MM.1S (cell line): ENCODE measurements at regions not wholly inside any gene's neighbourhood (a gene's known extent, or its start where the extent isn't known, plus 50 kb on each side); places are given as distances from the start of the nearest gene placed in this dataset.
A peak's percentile ranks its signal among the peaks of the same experiment; 100 is the strongest.

Experiments
- DNase-seq: peaks from one replicate; pipeline ENCODE4 v3.0.0-alpha.2; 2015
- H2AFZ ChIP-seq: fragments of 300-600 bp; sonication (generic); 2 replicates; pipeline ENCODE4 v1.6.0; 2016; ENCODE audit warnings: antibody characterized with exemption, low read length
- H3F3A ChIP-seq: fragments of 300-600 bp; sonication (generic); 2 replicates; pipeline ENCODE4 v1.6.1; 2016; ENCODE audit warnings: mild to moderate bottlenecking, antibody characterized with exemption, low read length, moderate library complexity, mixed read lengths; ENCODE audit not compliant: insufficient read depth
- H3K27ac ChIP-seq: fragments of 300-600 bp; sonication (generic); 2 replicates; pipeline ENCODE4 v1.5.1; 2016; ENCODE audit warnings: mild to moderate bottlenecking, low read length
- H3K27me3 ChIP-seq: fragments of 300-600 bp; sonication (generic); replicated peaks from 2 replicates; pipeline ENCODE4 v1.6.0; 2016; ENCODE audit warnings: low read length; ENCODE audit not compliant: insufficient read depth
- H3K36me3 ChIP-seq: fragments of 300-600 bp; sonication (generic); replicated peaks from 2 replicates; pipeline ENCODE4 v1.6.1; 2016; ENCODE audit warnings: mild to moderate bottlenecking, low read length, mixed read lengths; ENCODE audit not compliant: insufficient read depth
- H3K4me1 ChIP-seq: fragments of 300-600 bp; sonication (generic); 2 replicates; pipeline ENCODE4 v1.6.1; 2016; ENCODE audit warnings: low read length, mixed read lengths
- H3K4me2 ChIP-seq: fragments of 300-600 bp; sonication (generic); 2 replicates; pipeline ENCODE4 v1.6.0; 2016; ENCODE audit warnings: low read depth, low read length
- H3K4me3 ChIP-seq: fragments of 300-600 bp; sonication (generic); 2 replicates; pipeline ENCODE4 v1.5.1; 2016; ENCODE audit warnings: low read length, mixed read lengths
- H3K79me2 ChIP-seq: fragments of 300-600 bp; sonication (generic); 2 replicates; pipeline ENCODE4 v1.6.1; 2016; ENCODE audit warnings: mixed run types, low read length, mixed read lengths
- H3K9ac ChIP-seq: fragments of 300-600 bp; sonication (generic); 2 replicates; pipeline ENCODE4 v1.6.1; 2016; ENCODE audit warnings: low read length, mixed read lengths
- H3K9me2 ChIP-seq: fragments of 300-600 bp; sonication (generic); replicated peaks from 2 replicates; pipeline ENCODE4 v1.6.1; 2016; ENCODE audit warnings: mild to moderate bottlenecking, low read length, mixed read lengths; ENCODE audit not compliant: insufficient read depth
- H3K9me3 ChIP-seq: fragments of 300-600 bp; sonication (generic); replicated peaks from 2 replicates; pipeline ENCODE4 v1.6.1; 2016; ENCODE audit warnings: mild to moderate bottlenecking, low read length, mixed read lengths; ENCODE audit not compliant: insufficient read depth
- H4K20me1 ChIP-seq: fragments of 300-600 bp; sonication (generic); 2 replicates; pipeline ENCODE4 v1.6.1; 2016; ENCODE audit warnings: mild to moderate bottlenecking, low read length, moderate library complexity, mixed read lengths; ENCODE audit not compliant: insufficient read depth
- CTCF ChIP-seq: fragments of 300-600 bp; sonication (generic); IDR thresholded peaks from 2 replicates; pipeline ENCODE4 v1.5.1; 2016; ENCODE audit warnings: antibody characterized with exemption, low read length, mixed read lengths
- EZH2 ChIP-seq: fragments of 300-600 bp; sonication (generic); optimal IDR thresholded peaks from 2 replicates; pipeline ENCODE3; 2017; ENCODE audit warnings: low read depth, mild to moderate bottlenecking, antibody characterized with exemption, low read length, mixed read lengths
- EZH2phosphoT487 ChIP-seq: fragments of 300-600 bp; sonication (generic); IDR thresholded peaks from 2 replicates; pipeline ENCODE4 v1.6.1; 2018; ENCODE audit warnings: antibody characterized with exemption, low read length

GRCh38 chr6:232982-233640, 59.2 kb upstream of the DUSP22 start:
- DNase-seq: no peak
- no peaks in the 10 kb centered on the region for H3K27me3 ChIP-seq
- no peak overlapping the region for H3K4me2 ChIP-seq
- H3K9me2 ChIP-seq: no peaks in the 10 kb centered on the region
- H3K9ac ChIP-seq: no peak overlapping the region
- no peak overlapping the region for H3K27ac ChIP-seq
- no peak overlapping the region for H2AFZ ChIP-seq
- no peaks in the 10 kb centered on the region for H3K79me2 ChIP-seq
- H3K4me3 ChIP-seq: no peak overlapping the region
- no peaks in the 10 kb centered on the region for H4K20me1 ChIP-seq
- TF ChIP-seq EZH2 (no peak), CTCF (no peak), EZH2phosphoT487 (no peak)
- H3F3A ChIP-seq: peaks cover 14% of the 10 kb centered on the region
- H3K9me3 ChIP-seq: no peaks in the 10 kb centered on the region
- peaks cover 20% of the 10 kb centered on the region for H3K4me1 ChIP-seq
- H3K36me3 ChIP-seq: no peaks in the 10 kb centered on the region

- no peak for DNase-seq
- Histone ChIP-seq H3K4me1 (peaks cover 11% of the 10 kb centered on the region), H3K9me2 (no peaks in the 10 kb centered on the region), H3K4me3 (no peak overlapping the region), H3K79me2 (no peaks in the 10 kb centered on the region), H3K27me3 (no peaks in the 10 kb centered on the region), H3K9me3 (no peaks in the 10 kb centered on the region), H3K36me3 (no peaks in the 10 kb centered on the region), H3K27ac (no peak overlapping the region), H3K9ac (no peak overlapping the region), H4K20me1 (no peaks in the 10 kb centered on the region), H3K4me2 (no peak overlapping the region), H2AFZ (no peak overlapping the region), H3F3A (peaks cover 4% of the 10 kb centered on the region)
- no peak for TF ChIP-seq EZH2
These were observed 57.4 kb upstream of the DUSP22 start for GRCh38 chr6:234706-235372.

GRCh38 chr6:235763-236360, 56.4 kb upstream of the DUSP22 start:
- peak overlapping the region; percentile 19; the same call in 1 of the 2 replicates for H3K9ac ChIP-seq
- peak overlapping the region; percentile 12 for H2AFZ ChIP-seq

More at GRCh38 chr6:235763-236360, 56.4 kb upstream of the DUSP22 start:
- Histone ChIP-seq H3K4me2 (peak overlapping the region; percentile 56), H3K36me3 (no peaks in the 10 kb centered on the region), H4K20me1 (no peaks in the 10 kb centered on the region), H3K9me3 (no peaks in the 10 kb centered on the region), H3K27ac (peak overlapping the region; percentile 49; the same call in 1 of the 2 replicates), H3K27me3 (no peaks in the 10 kb centered on the region), H3K4me3 (peak overlapping the region; percentile 26; the same call in 1 of the 2 replicates), H3F3A (peaks cover 4% of the 10 kb centered on the region), H3K9me2 (no peaks in the 10 kb centered on the region), H3K79me2 (no peaks in the 10 kb centered on the region), H3K4me1 (peaks cover 11% of the 10 kb centered on the region)
- DNase-seq: peak; percentile 80
- TF ChIP-seq EZH2phosphoT487 (no peak), EZH2 (no peak), CTCF (no peak)
